Right lobe of liver (tissue), 6 donors: ENCODE measurements at regions not wholly inside any gene's neighbourhood (a gene's known extent, or its start where the extent isn't known, plus 50 kb on each side); places are given as distances from the start of the nearest gene placed in this dataset.

Experiments used
- ATAC-seq, 4 donors: fragments of 200-7000 bp; cut with Tn5 transposase; one replicate each; pipeline ENCODE4 v1.9.1; 2020; ENCODE audit warnings: mild to moderate bottlenecking in 4 of 4, moderate library complexity in 4 of 4
- DNase-seq, 3 donors: peaks; one replicate each; pipeline ENCODE4 v3.0.0-alpha.2; 2020
- H3K27ac ChIP-seq, 3 donors: fragments of 200-600 bp; one replicate each; pipeline ENCODE4 v1.8.0; 2022
- H3K27me3 ChIP-seq, 2 donors: fragments of 200-600 bp; one replicate each; pipeline ENCODE4 v1.8.0; 2022
- H3K36me3 ChIP-seq, 4 donors: fragments of 200-600 bp; sonication (generic) in 1 of 4; one replicate each; pipeline versions ENCODE4 v1.5.1 to v1.8.0; 2017 to 2022; ENCODE audit warnings: control low read depth in 1 of 4
- H3K4me1 ChIP-seq, 4 donors: fragments of 200-600 bp; sonication (generic) in 1 of 4; one replicate each; pipeline versions ENCODE4 v1.5.1 to v1.8.0; 2017 to 2022; ENCODE audit warnings: control low read depth in 1 of 4
- H3K4me3 ChIP-seq, 3 donors: fragments of 200-600 bp; one replicate each; pipeline ENCODE4 v1.8.0; 2022
- H3K9me3 ChIP-seq, 4 donors: fragments of 200-600 bp; sonication (generic) in 1 of 4; one replicate each; pipeline versions ENCODE4 v1.5.1 to v1.8.0; 2017 to 2022; ENCODE audit warnings: control low read depth in 1 of 4
- CTCF ChIP-seq, 4 donors: fragments of 200-600 bp in 3 of 4; fragments of 450-650 bp in 1 of 4; IDR thresholded peaks; one replicate each; pipeline versions ENCODE4 v1.5.1 to v1.8.0; 2016 to 2022; ENCODE audit warnings: antibody characterized with exemption in 4 of 4, mild to moderate bottlenecking in 2 of 4
- POLR2A ChIP-seq: fragments of 450-650 bp; IDR thresholded peaks from one replicate; pipeline ENCODE4 v1.6.1; 2017; ENCODE audit warnings: antibody characterized with exemption, mild to moderate bottlenecking
- WGBS: methylation state at CpG from one replicate; pipeline ENCODE4 v1.1.6; 2018; ENCODE audit warnings: low coverage, low lambda C conversion rate; ENCODE audit not compliant: insufficient coverage; ENCODE audit errors: missing lambda C conversion rate; 5-methylcytosine and 5-hydroxymethylcytosine counted together
- intact Hi-C, 2 donors: fragments of 100-400 bp; cut with DNase I; formaldehyde crosslinking; loops; one replicate each; pipeline versions ENCODE4 v1.11.2 to v1.14.1; 2022
- donor health status: DM: no; HTN: yes; CAD: no.
- donor health status: DM: no; HTN: no; CAD: no.
- donor health status: DM: no; HTN: no; CAD: no.
- donor health status: DM: no; HTN: yes; CAD: no.
- donor health status: DM: no; HTN: yes; CAD: no.

GRCh38 chr11:112478806-112479205 is 218.1 kb upstream of the PLET1 start:
- Histone ChIP-seq H3K9me3 (no peaks in the 10 kb centered on the region), H3K27me3 (no peaks in the 10 kb centered on the region), H3K4me1 (no peaks in the 10 kb centered on the region), H3K27ac (no peak overlapping the region), H3K4me3 (no peak overlapping the region), H3K36me3 (no peaks in the 10 kb centered on the region)
- ATAC-seq (no peak), DNase-seq (no peak)
- 86% methylated on average over 1 of the region's 4 CpGs for WGBS
- no peak for TF ChIP-seq CTCF (IDR thresholded peaks at IDR 0.05)
- no peak for TF ChIP-seq POLR2A
- intact Hi-C loops = no loop called here

GRCh38 chr11:112481431-112481830 is 220.8 kb upstream of the PLET1 start:
- ATAC-seq = no peak
- intact Hi-C loops = no loop called here
- Histone ChIP-seq H3K27ac (no peak overlapping the region), H3K36me3 (no peaks in the 10 kb centered on the region), H3K27me3 (no peaks in the 10 kb centered on the region), H3K9me3 (no peaks in the 10 kb centered on the region), H3K4me3 (no peak overlapping the region), H3K4me1 (no peaks in the 10 kb centered on the region)
- 58% methylated on average over 1 of the region's 1 CpG for WGBS
- no peak for DNase-seq
- TF ChIP-seq POLR2A (no peak), CTCF (IDR thresholded peaks at IDR 0.05) (no peak)

- TF ChIP-seq CTCF (IDR thresholded peaks at IDR 0.05) (no peak), POLR2A (no peak)
- intact Hi-C loops = no loop called here
Observed at GRCh38 chr11:112481893-112482292, 221.2 kb upstream of the PLET1 start.

GRCh38 chr11:112485280-112485679 is 224.6 kb upstream of the PLET1 start:
- ATAC-seq = no peak
- Histone ChIP-seq H3K36me3 (no peaks in the 10 kb centered on the region), H3K4me1 (no peaks in the 10 kb centered on the region), H3K27ac (no peak overlapping the region), H3K9me3 (no peaks in the 10 kb centered on the region), H3K27me3 (no peaks in the 10 kb centered on the region), H3K4me3 (no peak overlapping the region)
- DNase-seq = no peak
- no CpG with 5 or more reads among the region's 2 CpGs for WGBS
- intact Hi-C loops = no loop called here
- TF ChIP-seq POLR2A = no peak
- no peak for TF ChIP-seq CTCF (IDR thresholded peaks at IDR 0.05)

More at GRCh38 chr11:112481893-112482292, 221.2 kb upstream of the PLET1 start:
- Histone ChIP-seq H3K27ac (no peak overlapping the region), H3K4me1 (no peaks in the 10 kb centered on the region), H3K9me3 (no peaks in the 10 kb centered on the region), H3K4me3 (no peak overlapping the region), H3K27me3 (no peaks in the 10 kb centered on the region), H3K36me3 (no peaks in the 10 kb centered on the region)
- DNase-seq (no peak), ATAC-seq (no peak)
- WGBS = 79% methylated on average over 2 of the region's 3 CpGs

- 45% methylated on average over 1 of the region's 1 CpG for WGBS
- Histone ChIP-seq H3K36me3 (no peaks in the 10 kb centered on the region), H3K27me3 (no peaks in the 10 kb centered on the region), H3K4me3 (no peak overlapping the region), H3K9me3 (no peaks in the 10 kb centered on the region), H3K27ac (no peak overlapping the region), H3K4me1 (no peaks in the 10 kb centered on the region)
- TF ChIP-seq CTCF (IDR thresholded peaks at IDR 0.05) = no peak
- no peak for TF ChIP-seq POLR2A
- intact Hi-C loops = no loop called here
- ATAC-seq (no peak), DNase-seq (no peak)
Observed at GRCh38 chr11:112497826-112498225, 237.2 kb upstream of the PLET1 start.
